Astrocyte (in vitro differentiated cells and primary cell): ENCODE measurements at regions not wholly inside any gene's neighbourhood (a gene's known extent, or its start where the extent isn't known, plus 50 kb on each side); places are given as distances from the start of the nearest gene placed in this dataset.

Experiments used
- CTCF ChIP-seq: IDR thresholded peaks from 2 replicates; pipeline ENCODE4 v1.5.1; 2011; ENCODE audit warnings: low read depth, mild to moderate bottlenecking, inconsistent platforms, low read length, moderate library complexity; ENCODE audit not compliant: insufficient read depth
- EZH2 ChIP-seq: IDR thresholded peaks from 2 replicates; pipeline ENCODE4 v1.6.1; 2012; ENCODE audit warnings: mild to moderate bottlenecking, low read length, inconsistent platforms; ENCODE audit not compliant: insufficient read depth

GRCh38 chr1:115467196-115467595, 129.1 kb upstream of the NGF start:
- TF ChIP-seq CTCF (no peak), EZH2 (no peak)
